ENCODE measurements at regions not wholly inside any gene's neighbourhood (a gene's known extent, or its start where the extent isn't known, plus 50 kb on each side); places are given as distances from the start of the nearest gene placed in this dataset.
A peak's percentile ranks its signal among the peaks of the same experiment; 100 is the strongest.

- Histone ChIP-seq H3K36me3 (ENCODE audit: low read depth, low read length) (no peaks in the 10 kb centered on the region), H3K4me3 (ENCODE audit: low read length) (no peak overlapping the region), H3K27me3 (ENCODE audit: low read length) (no peaks in the 10 kb centered on the region), H3K9me3 (ENCODE audit: low read length) (no peaks in the 10 kb centered on the region), H3K79me2 (ENCODE audit: low read length) (no peaks in the 10 kb centered on the region), H3K9me2 (replicated peaks; ENCODE audit: low read length) (no peaks in the 10 kb centered on the region), H3K4me2 (ENCODE audit: low read length) (no peak overlapping the region), H3K27ac (ENCODE audit: low read length) (no peak overlapping the region), H2AFZ (ENCODE audit: low read length) (no peak overlapping the region), H3F3A (ENCODE audit: low read length, unreplicated experiment) (no peaks in the 10 kb centered on the region), H3K9ac (ENCODE audit: low read length) (no peak overlapping the region), H3K4me1 (ENCODE audit: insufficient read depth, low read length) (peaks cover 33% of the 10 kb centered on the region), H4K20me1 (ENCODE audit: low read length) (no peaks in the 10 kb centered on the region)
- BruUV-seq (replicated peaks), result no TSS peak
- DNase-seq (peak; percentile 33), ATAC-seq (no peak)
- POLR2A ChIA-PET (ENCODE audit: unreplicated experiment), result interaction anchor here (0.7 kb wide), 2 partner anchors 8 to 149 kb away, joined by 6 read pairs; no protein-coding TSS in a partner anchor
- intact Hi-C loops (cut with micrococcal nuclease), result no loop called here
- CTCF ChIA-PET, result no interaction called here
- TF ChIP-seq EZH2 (IDR thresholded peaks at IDR 0.05; ENCODE audit: low read length, unreplicated experiment) (no peak), CTCF (conservative IDR thresholded peaks at IDR 0.05; ENCODE audit: low read depth, low read length) (no peak), EZH2phosphoT487 (IDR thresholded peaks at IDR 0.05; ENCODE audit: borderline replicate concordance, low read length) (no peak)
These were observed 163.9 kb upstream of the CDK1 start for GRCh38 chr10:60614363-60614762.

- Histone ChIP-seq H3K79me2 (ENCODE audit: low read length) (no peaks in the 10 kb centered on the region), H3K9me2 (replicated peaks; ENCODE audit: low read length) (no peaks in the 10 kb centered on the region), H2AFZ (ENCODE audit: low read length) (no peak overlapping the region), H4K20me1 (ENCODE audit: low read length) (no peaks in the 10 kb centered on the region), H3K4me2 (ENCODE audit: low read length) (no peak overlapping the region), H3F3A (ENCODE audit: low read length, unreplicated experiment) (no peaks in the 10 kb centered on the region), H3K27ac (ENCODE audit: low read length) (no peak overlapping the region), H3K27me3 (ENCODE audit: low read length) (no peaks in the 10 kb centered on the region), H3K4me1 (ENCODE audit: insufficient read depth, low read length) (peaks cover 33% of the 10 kb centered on the region), H3K9me3 (ENCODE audit: low read length) (no peaks in the 10 kb centered on the region), H3K9ac (ENCODE audit: low read length) (no peak overlapping the region), H3K4me3 (ENCODE audit: low read length) (no peak overlapping the region), H3K36me3 (ENCODE audit: low read depth, low read length) (no peaks in the 10 kb centered on the region)
- TF ChIP-seq EZH2phosphoT487 (IDR thresholded peaks at IDR 0.05; ENCODE audit: borderline replicate concordance, low read length) (no peak), CTCF (conservative IDR thresholded peaks at IDR 0.05; ENCODE audit: low read depth, low read length) (no peak), EZH2 (IDR thresholded peaks at IDR 0.05; ENCODE audit: low read length, unreplicated experiment) (no peak)
- ChIA-PET CTCF (interaction anchor here (0.6 kb wide), 1 partner anchor 171 kb away, joined by 4 read pairs; no protein-coding TSS in a partner anchor), POLR2A (ENCODE audit: unreplicated experiment) (interaction anchor here (0.7 kb wide), 1 partner anchor 148 kb away, joined by 6 read pairs; no protein-coding TSS in a partner anchor)
- intact Hi-C loops (cut with micrococcal nuclease), result no loop called here
- no TSS peak for BruUV-seq (replicated peaks)
- DNase-seq, result no peak
- no peak for ATAC-seq
These were observed 164.8 kb upstream of the CDK1 start for GRCh38 chr10:60613434-60613833.

GRCh38 chr10:60611291-60611747 lies 167.0 kb upstream of the CDK1 start:
- Histone ChIP-seq H3K9me2 (replicated peaks; ENCODE audit: low read length) (no peaks in the 10 kb centered on the region), H3K4me3 (ENCODE audit: low read length) (peak overlapping the region; percentile 58), H3K9me3 (ENCODE audit: low read length) (no peaks in the 10 kb centered on the region), H3K27me3 (ENCODE audit: low read length) (no peaks in the 10 kb centered on the region), H3K4me1 (ENCODE audit: insufficient read depth, low read length) (peaks cover 33% of the 10 kb centered on the region), H3K4me2 (ENCODE audit: low read length) (peak overlapping the region; percentile 80), H4K20me1 (ENCODE audit: low read length) (no peaks in the 10 kb centered on the region), H3F3A (ENCODE audit: low read length, unreplicated experiment) (no peaks in the 10 kb centered on the region), H3K79me2 (ENCODE audit: low read length) (no peaks in the 10 kb centered on the region), H3K36me3 (ENCODE audit: low read depth, low read length) (no peaks in the 10 kb centered on the region), H3K9ac (ENCODE audit: low read length) (no peak overlapping the region), H3K27ac (ENCODE audit: low read length) (peak overlapping the region; percentile 14; the same call in 1 of the 2 replicates), H2AFZ (ENCODE audit: low read length) (peak overlapping the region; percentile 43)
- ChIA-PET CTCF (no interaction called here), POLR2A (ENCODE audit: unreplicated experiment) (interaction anchor here (0.5 kb wide), 1 partner anchor 33 kb away, joined by 3 read pairs; no protein-coding TSS in a partner anchor)
- ATAC-seq (peak; percentile 99), DNase-seq (peak; percentile 99)
- no TSS peak for BruUV-seq (replicated peaks)
- no peak for TF ChIP-seq EZH2phosphoT487 (IDR thresholded peaks at IDR 0.05; ENCODE audit: borderline replicate concordance, low read length)
- no peak for TF ChIP-seq CTCF (conservative IDR thresholded peaks at IDR 0.05; ENCODE audit: low read depth, low read length)
- TF ChIP-seq EZH2 (IDR thresholded peaks at IDR 0.05; ENCODE audit: low read length, unreplicated experiment), result no peak
- intact Hi-C loops (cut with micrococcal nuclease), result loop anchor here (1.0 kb wide), 1 partner anchor 39 kb away; no protein-coding TSS in a partner anchor

All from PC-3 (cell line).